GM19438 (cell line): ENCODE measurements at regions not wholly inside any gene's neighbourhood (a gene's known extent, or its start where the extent isn't known, plus 50 kb on each side); places are given as distances from the start of the nearest gene placed in this dataset.

Experiments
- ATAC-seq: cut with Tn5 transposase; IDR thresholded peaks from one replicate; pipeline ENCODE4 v1.9.1; 2021; ENCODE audit warnings: low read depth; ENCODE audit not compliant: unreplicated experiment

GRCh38 chr1:218112862-218113261 is 172.2 kb upstream of the RRP15 start:
- no peak for ATAC-seq

- ATAC-seq, result no peak
These were observed 161.1 kb upstream of the RRP15 start for GRCh38 chr1:218123968-218124367.

DNA sequence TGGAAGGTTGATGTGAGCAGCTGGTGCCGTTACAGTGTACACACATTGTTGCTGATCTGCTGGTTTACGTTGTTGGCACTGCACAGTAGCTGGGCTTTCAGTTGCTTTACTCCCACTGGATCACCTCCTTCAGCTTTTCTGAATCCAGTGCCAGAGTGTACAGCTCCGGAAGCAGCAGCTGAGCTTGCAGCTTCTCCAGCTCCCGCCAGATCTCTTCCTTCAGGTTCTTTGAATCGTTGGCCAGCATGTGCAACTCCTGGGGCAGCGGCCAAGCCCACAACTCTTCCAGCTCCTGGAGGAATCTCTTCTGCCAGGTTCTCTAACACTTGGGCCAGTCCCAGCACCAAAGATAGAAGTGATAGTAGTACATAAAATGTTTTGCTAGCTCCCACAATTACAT is 149.7 kb upstream of the RRP15 start:
- ATAC-seq, result no peak

DNA sequence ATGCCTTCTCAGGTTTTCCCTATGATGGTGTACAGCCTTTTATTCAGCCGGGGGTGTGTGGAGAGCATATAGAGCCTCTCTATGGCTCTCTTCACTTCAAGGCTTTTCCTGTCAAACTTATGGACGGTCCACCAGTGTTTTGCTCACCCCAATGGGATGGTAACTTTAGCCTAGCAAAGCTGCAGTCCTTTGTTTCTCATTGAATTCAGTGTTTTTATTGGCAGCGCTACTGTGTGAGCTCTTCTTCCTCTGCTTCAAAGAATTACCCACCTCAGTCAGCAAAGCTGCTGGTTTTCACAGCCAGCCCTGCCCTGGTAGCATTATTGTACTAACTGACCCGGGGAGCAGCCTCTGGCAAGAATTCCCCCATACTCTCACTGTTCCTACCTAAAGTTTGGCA is 145.3 kb upstream of the RRP15 start:
- ATAC-seq, result no peak

DNA sequence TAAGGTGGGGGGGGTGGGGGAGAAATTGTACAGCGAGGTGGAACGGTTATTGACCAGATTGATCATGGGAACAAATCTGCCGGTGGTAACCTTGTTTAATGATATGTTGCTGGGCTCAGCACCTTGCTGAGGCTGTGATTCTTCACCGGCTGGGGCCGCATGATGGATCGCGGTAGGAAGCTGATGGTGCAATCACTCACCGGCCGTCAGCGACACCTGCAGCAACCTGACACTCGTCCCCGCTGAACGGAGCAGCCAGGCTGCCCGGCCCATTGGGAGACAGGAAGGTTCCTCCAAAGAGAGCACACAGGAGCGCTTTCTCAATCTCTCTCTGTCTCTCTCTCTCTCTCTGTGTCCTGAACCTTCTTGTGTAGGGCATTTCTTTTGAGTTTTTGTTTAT is 128.5 kb upstream of the RRP15 start:
- no peak for ATAC-seq

GRCh38 chr1:218163371-218163770 is 121.7 kb upstream of the RRP15 start:
- no peak for ATAC-seq

- ATAC-seq, result peak; percentile 51
These were observed 120.8 kb upstream of the RRP15 start for GRCh38 chr1:218164111-218164929.

DNA sequence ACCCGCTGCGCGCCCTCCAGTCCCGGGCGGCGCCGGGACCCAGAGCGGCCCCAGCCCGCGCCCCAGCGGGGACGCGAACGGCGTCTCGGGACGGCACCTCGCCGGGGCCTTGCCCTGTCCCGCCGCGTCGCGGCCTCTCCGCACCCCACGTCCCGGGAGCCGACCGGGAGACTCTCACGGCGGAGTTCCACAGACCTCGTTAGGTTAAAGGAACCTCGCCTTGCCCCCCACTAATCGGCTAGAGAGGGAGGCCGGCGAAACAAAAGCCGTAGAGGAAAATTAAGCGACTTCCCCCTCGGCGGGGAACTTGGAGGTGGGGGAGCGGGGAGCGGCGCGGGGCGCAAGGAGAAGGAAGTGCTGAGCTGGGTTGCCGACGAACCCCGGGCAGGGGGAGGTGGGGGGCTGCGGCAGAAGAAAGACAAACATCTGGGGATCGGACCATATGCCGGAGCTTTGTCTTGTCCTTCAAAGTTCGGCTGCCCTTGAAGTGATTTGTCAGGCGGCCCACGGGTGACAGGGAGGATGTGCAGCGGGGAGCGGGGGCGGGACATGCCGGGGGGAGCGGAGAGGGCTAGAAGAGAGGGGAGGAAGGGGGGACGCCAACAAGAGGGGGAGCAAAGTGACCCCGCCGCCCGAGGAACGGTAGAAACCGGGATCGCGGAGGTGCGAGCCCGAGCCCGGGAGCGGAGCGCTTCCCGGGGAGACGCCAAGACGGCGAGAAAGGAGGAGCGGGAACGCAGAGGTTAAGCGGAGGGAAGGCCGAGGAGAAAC is 120.0 kb upstream of the RRP15 start:
- ATAC-seq, result peak; percentile 49

- ATAC-seq, result no peak
These were observed 119.4 kb upstream of the RRP15 start for GRCh38 chr1:218165701-218166114.

DNA sequence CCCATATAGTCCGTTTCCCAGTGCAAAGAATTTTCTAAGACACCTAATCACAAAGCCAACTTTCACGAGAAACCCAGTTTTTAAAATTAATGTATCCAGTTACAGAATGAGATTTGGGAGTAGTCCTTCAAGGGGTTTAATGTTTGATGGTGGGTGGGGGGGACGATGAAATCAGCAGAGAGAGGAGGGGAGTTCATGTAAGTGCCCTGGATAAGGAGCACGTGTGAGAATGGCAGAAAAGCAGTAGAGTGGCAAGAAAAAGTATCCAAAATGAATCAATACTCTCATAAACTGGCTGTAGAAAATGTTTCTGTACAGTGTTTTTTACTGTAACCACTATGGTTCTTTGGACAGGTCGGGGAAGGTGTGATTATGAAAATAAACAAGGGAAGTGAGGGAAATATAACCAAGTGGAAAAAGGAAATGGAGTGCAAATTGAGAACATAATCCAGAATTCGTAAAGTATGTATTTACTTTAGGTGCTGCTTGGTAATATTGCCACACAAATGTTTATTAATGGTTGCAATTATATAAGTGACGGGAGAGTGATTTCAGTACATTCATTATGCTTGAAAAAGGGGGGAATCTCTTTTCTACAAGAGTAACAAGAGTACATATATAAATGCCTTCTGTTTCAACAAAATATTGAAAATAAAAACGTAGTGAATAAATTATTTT is 118.7 kb upstream of the RRP15 start:
- ATAC-seq, result no peak

- ATAC-seq, result no peak
These were observed 113.7 kb upstream of the RRP15 start for GRCh38 chr1:218171302-218171893.

GRCh38 chr1:218182455-218182854 is 102.6 kb upstream of the RRP15 start:
- no peak for ATAC-seq

- ATAC-seq, result no peak
These were observed 84.1 kb upstream of the RRP15 start for GRCh38 chr1:218200979-218201378.

- ATAC-seq, result no peak
These were observed 83.5 kb upstream of the RRP15 start for GRCh38 chr1:218201601-218202000.

- no peak for ATAC-seq
These were observed 79.4 kb upstream of the RRP15 start for GRCh38 chr1:218205721-218206120.

- ATAC-seq, result no peak
These were observed 77.9 kb upstream of the RRP15 start for GRCh38 chr1:218207194-218207593.

GRCh38 chr1:218209351-218209861 is 75.7 kb upstream of the RRP15 start:
- no peak for ATAC-seq

- no peak for ATAC-seq
These were observed 73.9 kb upstream of the RRP15 start for GRCh38 chr1:218211241-218211640.

DNA sequence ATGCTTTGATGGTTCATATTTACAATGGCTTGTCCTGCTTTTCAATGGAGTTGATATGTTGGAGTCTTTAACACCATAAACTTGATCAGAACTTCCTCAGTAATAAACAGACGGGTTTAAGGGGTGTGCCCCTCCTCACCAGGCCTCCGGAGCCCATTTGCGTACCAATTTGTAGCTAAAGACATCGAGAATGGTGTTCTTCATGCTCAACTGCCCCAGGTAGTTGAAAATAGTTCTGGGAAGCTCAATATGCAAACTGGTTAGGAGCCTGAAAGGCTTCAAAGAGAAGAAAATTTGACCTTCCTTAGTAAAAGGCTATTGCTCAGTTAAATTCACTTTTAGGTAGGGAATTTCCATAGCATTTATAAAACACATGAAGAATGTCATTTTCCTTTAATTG is 68.1 kb upstream of the RRP15 start:
- ATAC-seq, result peak; percentile 70

DNA sequence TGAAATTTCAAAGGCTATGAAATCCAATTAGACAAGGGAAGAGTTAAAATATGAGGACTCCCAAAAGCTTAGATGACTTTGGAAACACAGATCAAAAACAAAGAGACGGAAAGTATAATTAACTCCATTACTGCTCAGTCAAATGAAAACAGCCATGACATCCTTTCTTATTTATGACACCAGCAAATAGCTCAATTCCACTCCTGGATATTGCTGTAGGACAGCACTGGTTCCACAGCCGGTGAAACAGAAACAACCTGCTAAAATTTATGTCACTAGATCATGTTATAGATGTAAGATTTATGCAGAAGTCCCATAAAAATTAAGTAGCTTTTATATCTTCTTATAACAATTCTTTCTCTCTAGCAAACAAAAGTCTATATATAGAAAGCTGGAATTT is 65.6 kb upstream of the RRP15 start:
- ATAC-seq, result no peak

DNA sequence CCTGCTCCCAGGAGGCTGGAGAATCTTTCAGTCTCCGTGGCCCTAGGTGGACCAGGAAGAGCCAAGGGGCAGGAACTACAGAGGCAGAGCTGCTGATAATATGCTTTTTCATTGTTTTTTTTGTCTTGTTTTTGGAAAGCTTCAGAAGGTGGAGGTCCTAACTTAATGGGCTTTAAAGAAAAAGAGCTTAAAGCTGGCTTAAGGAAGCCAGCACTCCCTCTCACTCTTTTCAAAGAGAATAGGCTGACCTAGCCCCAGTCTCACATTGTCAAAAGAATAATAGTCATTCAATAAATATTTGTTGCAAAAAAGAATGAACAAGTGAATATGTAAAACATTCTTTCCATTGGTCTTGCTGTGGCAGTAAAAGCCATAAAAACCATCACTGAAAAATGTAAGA is 61.0 kb upstream of the RRP15 start:
- no peak for ATAC-seq
